ACC112 (cell line): ENCODE measurements at regions not wholly inside any gene's neighbourhood (a gene's known extent, or its start where the extent isn't known, plus 50 kb on each side); places are given as distances from the start of the nearest gene placed in this dataset.

Source experiments
- H2AFZ ChIP-seq: fragments of 200-600 bp; sonication (generic); one replicate; pipeline ENCODE4 v1.6.0; 2017; ENCODE audit warnings: antibody characterized with exemption, low read length; ENCODE audit not compliant: unreplicated experiment
- H3K27ac ChIP-seq: fragments of 200-600 bp; sonication (generic); 2 replicates; pipeline ENCODE4 v1.5.1; 2014; ENCODE audit warnings: low read depth, mild to moderate bottlenecking, antibody characterized with exemption, low read length, moderate library complexity
- H3K27me3 ChIP-seq: fragments of 200-600 bp; sonication (generic); 2 replicates; pipeline ENCODE4 v1.6.1; 2014; ENCODE audit warnings: mild to moderate bottlenecking, antibody characterized with exemption, low read length, moderate library complexity, mixed read lengths; ENCODE audit not compliant: insufficient read depth
- H3K36me3 ChIP-seq: fragments of 200-600 bp; sonication (generic); 2 replicates; pipeline ENCODE4 v1.6.1; 2016; ENCODE audit warnings: mild to moderate bottlenecking, antibody characterized with exemption, low read length, moderate library complexity, mixed read lengths; ENCODE audit not compliant: insufficient read depth
- H3K4me1 ChIP-seq: fragments of 200-600 bp; sonication (generic); one replicate; pipeline ENCODE4 v1.6.1; 2016; ENCODE audit warnings: low read length, mixed read lengths; ENCODE audit not compliant: insufficient read depth, unreplicated experiment, control insufficient read depth
- H3K4me3 ChIP-seq: fragments of 200-600 bp; sonication (generic); 2 replicates; pipeline ENCODE4 v1.5.1; 2014; ENCODE audit warnings: mild to moderate bottlenecking, low read depth, low read length
- H3K79me2 ChIP-seq: fragments of 200-600 bp; sonication (generic); one replicate; pipeline ENCODE4 v1.6.0; 2016; ENCODE audit warnings: low read length; ENCODE audit not compliant: control insufficient read depth, unreplicated experiment, insufficient read depth

- Histone ChIP-seq H3K36me3 (no peaks in the 10 kb centered on the region), H3K79me2 (no peaks in the 10 kb centered on the region), H3K4me3 (no peak overlapping the region; the same call in 1 of the 2 replicates), H3K4me1 (peaks cover 60% of the 10 kb centered on the region), H2AFZ (no peak overlapping the region), H3K27ac (peak overlapping the region; percentile 61), H3K27me3 (no peaks in the 10 kb centered on the region)
Observed at GRCh38 chr1:222911866-222912265, 97.0 kb downstream of the DISP1 start.

- H3K27ac ChIP-seq, result peak overlapping the region; percentile 61
- H2AFZ ChIP-seq, result no peak overlapping the region
- no peaks in the 10 kb centered on the region for H3K36me3 ChIP-seq
- H3K4me3 ChIP-seq, result no peak overlapping the region
- H3K4me1 ChIP-seq, result peaks cover 60% of the 10 kb centered on the region
- no peaks in the 10 kb centered on the region for H3K27me3 ChIP-seq
- H3K79me2 ChIP-seq, result no peaks in the 10 kb centered on the region
Observed at GRCh38 chr1:222912730-222913129, 97.9 kb downstream of the DISP1 start.

- Histone ChIP-seq H2AFZ (no peak overlapping the region), H3K27ac (peak overlapping the region; percentile 55), H3K36me3 (no peaks in the 10 kb centered on the region), H3K27me3 (no peaks in the 10 kb centered on the region), H3K79me2 (no peaks in the 10 kb centered on the region), H3K4me1 (peaks cover 50% of the 10 kb centered on the region), H3K4me3 (no peak overlapping the region)
Observed at GRCh38 chr1:222914861-222915632, 100.2 kb downstream of the DISP1 start.

- H3K27ac ChIP-seq, result peak overlapping the region; percentile 55; the same call in 1 of the 2 replicates
- no peaks in the 10 kb centered on the region for H3K79me2 ChIP-seq
- no peaks in the 10 kb centered on the region for H3K36me3 ChIP-seq
- no peak overlapping the region for H2AFZ ChIP-seq
- no peaks in the 10 kb centered on the region for H3K27me3 ChIP-seq
- peaks cover 40% of the 10 kb centered on the region for H3K4me1 ChIP-seq
- H3K4me3 ChIP-seq, result no peak overlapping the region
Observed at GRCh38 chr1:222916100-222916499, 101.3 kb downstream of the DISP1 start.

- H3K27ac ChIP-seq, result no peak overlapping the region
- no peaks in the 10 kb centered on the region for H3K36me3 ChIP-seq
- no peaks in the 10 kb centered on the region for H3K79me2 ChIP-seq
- no peak overlapping the region for H2AFZ ChIP-seq
- H3K27me3 ChIP-seq, result no peaks in the 10 kb centered on the region
- no peak overlapping the region for H3K4me3 ChIP-seq
- H3K4me1 ChIP-seq, result peaks cover 27% of the 10 kb centered on the region
Observed at GRCh38 chr1:222918801-222919477, 104.1 kb downstream of the DISP1 start.

- Histone ChIP-seq H3K27ac (no peak overlapping the region), H3K4me1 (peaks cover 25% of the 10 kb centered on the region), H3K79me2 (no peaks in the 10 kb centered on the region), H3K4me3 (no peak overlapping the region), H2AFZ (no peak overlapping the region), H3K27me3 (no peaks in the 10 kb centered on the region), H3K36me3 (no peaks in the 10 kb centered on the region)
Observed at GRCh38 chr1:222919478-222919865, 104.6 kb downstream of the DISP1 start.

GRCh38 chr1:222920169-222920568 is 105.3 kb downstream of the DISP1 start:
- no peak overlapping the region for H3K27ac ChIP-seq

GRCh38 chr1:222921945-222922344 is 107.1 kb downstream of the DISP1 start:
- H3K36me3 ChIP-seq, result no peaks in the 10 kb centered on the region
- H3K27me3 ChIP-seq, result no peaks in the 10 kb centered on the region
- H3K27ac ChIP-seq, result no peak overlapping the region
- no peak overlapping the region for H3K4me3 ChIP-seq
- H2AFZ ChIP-seq, result no peak overlapping the region
- H3K79me2 ChIP-seq, result no peaks in the 10 kb centered on the region
- peaks cover 6% of the 10 kb centered on the region for H3K4me1 ChIP-seq

More at GRCh38 chr1:222920169-222920568, 105.3 kb downstream of the DISP1 start:
- Histone ChIP-seq H2AFZ (no peak overlapping the region), H3K36me3 (no peaks in the 10 kb centered on the region), H3K4me3 (no peak overlapping the region), H3K79me2 (no peaks in the 10 kb centered on the region), H3K4me1 (peaks cover 18% of the 10 kb centered on the region), H3K27me3 (no peaks in the 10 kb centered on the region)

GRCh38 chr1:222923506-222923905 is 108.7 kb downstream of the DISP1 start:
- H3K79me2 ChIP-seq, result no peaks in the 10 kb centered on the region
- no peak overlapping the region for H2AFZ ChIP-seq
- no peak overlapping the region for H3K27ac ChIP-seq
- peaks cover 6% of the 10 kb centered on the region for H3K4me1 ChIP-seq
- H3K27me3 ChIP-seq, result no peaks in the 10 kb centered on the region
- H3K36me3 ChIP-seq, result no peaks in the 10 kb centered on the region
- no peak overlapping the region for H3K4me3 ChIP-seq

- no peak overlapping the region for H3K4me3 ChIP-seq
- H3K4me1 ChIP-seq, result peaks cover 6% of the 10 kb centered on the region
- H3K27me3 ChIP-seq, result no peaks in the 10 kb centered on the region
- no peak overlapping the region for H3K27ac ChIP-seq
- no peak overlapping the region for H2AFZ ChIP-seq
- H3K79me2 ChIP-seq, result no peaks in the 10 kb centered on the region
- no peaks in the 10 kb centered on the region for H3K36me3 ChIP-seq
Observed at GRCh38 chr1:222924136-222924706, 109.4 kb downstream of the DISP1 start.
